Astrocyte (in vitro differentiated cells and primary cell): ENCODE measurements at regions not wholly inside any gene's neighbourhood (a gene's known extent, or its start where the extent isn't known, plus 50 kb on each side); places are given as distances from the start of the nearest gene placed in this dataset.

Source experiments
- DNase-seq: peaks from one replicate; pipeline ENCODE4 v3.0.0-alpha.2; 2010; ENCODE audit warnings: low read depth
- FAIRE-seq: peaks from 2 replicates; lab custom pipeline; 2011; peaks lifted over from hg19 to GRCh38; lab: Jason Lieb, UNC
- H2AFZ ChIP-seq: 2 replicates; pipeline ENCODE4 v1.6.0; 2012; ENCODE audit warnings: low read depth, low read length, inconsistent platforms
- H3K27ac ChIP-seq: 2 replicates; pipeline ENCODE4 v1.5.1; 2011; ENCODE audit warnings: low read depth, low read length, inconsistent platforms
- H3K27me3 ChIP-seq: 2 replicates; pipeline ENCODE4 v1.6.0; 2011; ENCODE audit warnings: low read length, inconsistent platforms; ENCODE audit not compliant: insufficient read depth
- H3K36me3 ChIP-seq: 2 replicates; pipeline ENCODE4 v1.5.1; 2011; ENCODE audit warnings: low read length, inconsistent platforms; ENCODE audit not compliant: insufficient read depth
- H3K4me1 ChIP-seq: 2 replicates; pipeline ENCODE4 v1.5.1; 2011; ENCODE audit warnings: low read length, inconsistent platforms; ENCODE audit not compliant: insufficient read depth
- H3K4me2 ChIP-seq: 2 replicates; pipeline ENCODE4 v1.6.0; 2012; ENCODE audit warnings: low read length, inconsistent platforms
- H3K4me3 ChIP-seq: 2 replicates; pipeline ENCODE4 v1.5.1; 2011; ENCODE audit warnings: low read depth, mild to moderate bottlenecking, low read length, inconsistent platforms; ENCODE audit not compliant: insufficient read depth
- H3K79me2 ChIP-seq: 2 replicates; pipeline ENCODE4 v1.6.0; 2012; ENCODE audit warnings: mild to moderate bottlenecking, low read length, inconsistent platforms; ENCODE audit not compliant: insufficient read depth
- H3K9ac ChIP-seq: 2 replicates; pipeline ENCODE4 v1.6.0; 2012; ENCODE audit warnings: mild to moderate bottlenecking, low read length, inconsistent platforms
- H3K9me3 ChIP-seq: 2 replicates; pipeline ENCODE4 v1.5.1; 2012; ENCODE audit warnings: low read depth, mild to moderate bottlenecking, low read length, inconsistent platforms; ENCODE audit not compliant: insufficient read depth
- H4K20me1 ChIP-seq: 2 replicates; pipeline ENCODE4 v1.6.0; 2012; ENCODE audit warnings: low read length, inconsistent platforms; ENCODE audit not compliant: insufficient read depth
- H3K27ac Mint-ChIP-seq: one replicate; pipeline ENCODE4 v1.8.0; 2021; ENCODE audit warnings: mild to moderate bottlenecking, mixed read lengths; ENCODE audit not compliant: unreplicated experiment
- H3K27me3 Mint-ChIP-seq: one replicate; pipeline ENCODE4 v1.8.0; 2021; ENCODE audit warnings: low read depth, mixed read lengths; ENCODE audit not compliant: unreplicated experiment
- H3K36me3 Mint-ChIP-seq: one replicate; pipeline ENCODE4 v1.8.0; 2021; ENCODE audit warnings: low read depth, mixed read lengths; ENCODE audit not compliant: unreplicated experiment
- H3K4me1 Mint-ChIP-seq: one replicate; pipeline ENCODE4 v1.8.0; 2021; ENCODE audit warnings: low read depth, mixed read lengths; ENCODE audit not compliant: unreplicated experiment
- H3K4me3 Mint-ChIP-seq: one replicate; pipeline ENCODE4 v1.8.0; 2021; ENCODE audit warnings: mild to moderate bottlenecking, moderate library complexity, mixed read lengths; ENCODE audit not compliant: unreplicated experiment
- H3K9me3 Mint-ChIP-seq: one replicate; pipeline ENCODE4 v1.8.0; 2021; ENCODE audit warnings: mild to moderate bottlenecking, mixed read lengths; ENCODE audit not compliant: unreplicated experiment
- CTCF ChIP-seq: IDR thresholded peaks from 2 replicates; pipeline ENCODE4 v1.5.1; 2011; ENCODE audit warnings: low read depth, mild to moderate bottlenecking, inconsistent platforms, low read length, moderate library complexity; ENCODE audit not compliant: insufficient read depth
- EZH2 ChIP-seq: IDR thresholded peaks from 2 replicates; pipeline ENCODE4 v1.6.1; 2012; ENCODE audit warnings: mild to moderate bottlenecking, low read length, inconsistent platforms; ENCODE audit not compliant: insufficient read depth

GRCh38 chr10:78531088-78531487 lies 497.4 kb downstream of the RPS24 start:
- no peak overlapping the region for H3K27ac Mint-ChIP-seq
- no peak for FAIRE-seq
- no peaks in the 10 kb centered on the region for H3K36me3 Mint-ChIP-seq
- H3K27me3 Mint-ChIP-seq, result peaks cover 28% of the 10 kb centered on the region
- no peak for DNase-seq
- Histone ChIP-seq H3K4me3 (no peak overlapping the region), H3K36me3 (no peaks in the 10 kb centered on the region), H3K4me1 (no peaks in the 10 kb centered on the region), H3K79me2 (no peaks in the 10 kb centered on the region), H3K9ac (no peak overlapping the region), H3K4me2 (no peak overlapping the region), H2AFZ (no peak overlapping the region), H3K27me3 (peaks cover 2% of the 10 kb centered on the region), H4K20me1 (no peaks in the 10 kb centered on the region), H3K27ac (no peak overlapping the region), H3K9me3 (no peaks in the 10 kb centered on the region)
- no peak overlapping the region for H3K4me3 Mint-ChIP-seq
- TF ChIP-seq CTCF, result no peak
- no peak for TF ChIP-seq EZH2
- peaks cover 5% of the 10 kb centered on the region for H3K9me3 Mint-ChIP-seq
- H3K4me1 Mint-ChIP-seq, result no peaks in the 10 kb centered on the region

- Histone ChIP-seq H2AFZ (no peak overlapping the region), H3K79me2 (no peaks in the 10 kb centered on the region), H3K4me3 (no peak overlapping the region), H3K36me3 (no peaks in the 10 kb centered on the region), H3K4me2 (no peak overlapping the region), H3K9ac (no peak overlapping the region), H4K20me1 (no peaks in the 10 kb centered on the region), H3K27me3 (peaks cover 2% of the 10 kb centered on the region), H3K9me3 (no peaks in the 10 kb centered on the region), H3K4me1 (no peaks in the 10 kb centered on the region), H3K27ac (no peak overlapping the region)
- no peak for TF ChIP-seq EZH2
- peaks cover 37% of the 10 kb centered on the region for H3K27me3 Mint-ChIP-seq
- DNase-seq (no peak), FAIRE-seq (no peak)
- peaks cover 4% of the 10 kb centered on the region for H3K9me3 Mint-ChIP-seq
- no peak overlapping the region for H3K4me3 Mint-ChIP-seq
- H3K27ac Mint-ChIP-seq, result no peak overlapping the region
- H3K36me3 Mint-ChIP-seq, result no peaks in the 10 kb centered on the region
- no peaks in the 10 kb centered on the region for H3K4me1 Mint-ChIP-seq
Observed at GRCh38 chr10:78532480-78533042, 498.9 kb downstream of the RPS24 start.

GRCh38 chr10:78533098-78533497 lies 499.4 kb downstream of the RPS24 start:
- Histone ChIP-seq H3K27me3 (peaks cover 2% of the 10 kb centered on the region), H3K79me2 (no peaks in the 10 kb centered on the region), H4K20me1 (no peaks in the 10 kb centered on the region), H3K36me3 (no peaks in the 10 kb centered on the region), H3K27ac (no peak overlapping the region), H2AFZ (no peak overlapping the region), H3K9me3 (no peaks in the 10 kb centered on the region), H3K4me1 (no peaks in the 10 kb centered on the region), H3K9ac (no peak overlapping the region), H3K4me2 (no peak overlapping the region), H3K4me3 (no peak overlapping the region)
- FAIRE-seq (no peak), DNase-seq (no peak)
- no peak overlapping the region for H3K27ac Mint-ChIP-seq
- H3K4me1 Mint-ChIP-seq, result no peaks in the 10 kb centered on the region
- no peak for TF ChIP-seq EZH2
- no peak for TF ChIP-seq CTCF
- no peak overlapping the region for H3K4me3 Mint-ChIP-seq
- peaks cover 4% of the 10 kb centered on the region for H3K9me3 Mint-ChIP-seq
- peaks cover 42% of the 10 kb centered on the region for H3K27me3 Mint-ChIP-seq
- no peaks in the 10 kb centered on the region for H3K36me3 Mint-ChIP-seq
